Activated naive CD4-positive, alpha-beta T cell treated with anti-CD3 and anti-CD28 coated beads, Interleukin-2, amount 10 ng/mL, durations not matched to agents 7 days and 5 days (primary cell): ENCODE measurements at regions not wholly inside any gene's neighbourhood (a gene's known extent, or its start where the extent isn't known, plus 50 kb on each side); places are given as distances from the start of the nearest gene placed in this dataset.
A peak's percentile ranks its signal among the peaks of the same experiment; 100 is the strongest.
"Not testable (repeated sequence)": the region's sequence is repeated elsewhere in the genome, so short reads cannot be mapped to it uniquely, and the experiment has no call there.

ENCODE experiments used
- CTCF ChIA-PET: fragments of 350-600 bp; sonication (Branson Sonifier 250); formaldehyde crosslinking; loops from one replicate; lab custom pipeline; 2021; ENCODE audit warnings: antibody characterized with exemption; lab: Charles Lee
- DNase-seq: peaks from one replicate; pipeline ENCODE4 v3.0.0-alpha.2; 2020
- H3K27ac Mint-ChIP-seq: one replicate; pipeline ENCODE4 v1.8.0; 2021; ENCODE audit warnings: mild to moderate bottlenecking, moderate library complexity, mixed read lengths
- H3K27me3 Mint-ChIP-seq: one replicate; pipeline ENCODE4 v1.8.0; 2021; ENCODE audit warnings: mild to moderate bottlenecking, mixed read lengths
- H3K36me3 Mint-ChIP-seq: one replicate; pipeline ENCODE4 v1.8.0; 2021; ENCODE audit warnings: mixed read lengths
- H3K4me1 Mint-ChIP-seq: one replicate; pipeline ENCODE4 v1.8.0; 2021; ENCODE audit warnings: mixed read lengths
- H3K4me3 Mint-ChIP-seq: one replicate; pipeline ENCODE4 v1.8.0; 2021; ENCODE audit warnings: mild to moderate bottlenecking, moderate library complexity, mixed read lengths
- H3K9me3 Mint-ChIP-seq: one replicate; pipeline ENCODE4 v1.8.0; 2021; ENCODE audit warnings: mixed read lengths

DNA sequence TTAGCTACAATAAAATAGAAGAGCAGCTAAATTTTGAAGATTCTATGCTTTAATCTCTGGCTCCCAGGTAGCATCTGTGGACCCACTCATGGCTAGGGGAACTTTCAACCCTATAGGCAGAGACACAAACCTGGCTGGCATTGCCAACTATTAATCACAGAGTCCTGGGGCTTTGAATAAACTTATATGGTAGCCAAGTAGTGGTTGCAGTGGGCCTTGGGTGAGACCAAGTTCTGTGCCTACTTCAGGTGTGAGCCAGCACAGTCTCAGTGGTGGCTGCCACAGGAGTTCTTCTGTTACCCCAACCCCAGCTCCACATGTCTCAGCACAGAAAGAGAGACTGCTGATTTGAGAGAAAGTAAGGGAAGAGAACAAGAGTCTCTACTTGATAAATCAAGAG lies 1626.5 kb downstream of the SPATA31A7 start:
- H3K27ac Mint-ChIP-seq, H3K9me3 Mint-ChIP-seq, CTCF ChIA-PET, H3K36me3 Mint-ChIP-seq, DNase-seq, H3K4me1 Mint-ChIP-seq, H3K4me3 Mint-ChIP-seq: not testable (repeated sequence)
- H3K27me3 Mint-ChIP-seq, result peaks cover 27% of the 10 kb centered on the region

DNA sequence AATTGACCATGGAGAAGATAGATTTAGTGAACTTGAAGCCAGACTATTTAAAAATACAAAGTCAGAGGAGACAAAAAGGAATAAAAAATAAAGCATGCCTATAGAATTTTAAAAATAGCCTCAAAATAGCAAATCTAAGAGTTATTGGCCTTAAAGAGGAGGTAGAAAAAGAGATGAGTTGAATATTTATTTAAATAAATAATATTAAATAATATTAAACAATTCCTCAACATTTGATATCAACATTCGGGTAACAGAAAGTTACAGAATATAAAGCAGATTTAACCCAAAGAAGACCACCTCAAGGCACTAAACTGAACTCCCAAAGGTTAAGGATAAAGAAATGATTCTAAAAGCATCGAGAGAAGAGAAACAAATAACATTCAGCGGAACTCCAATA lies 1627.4 kb downstream of the SPATA31A7 start:
- H3K4me1 Mint-ChIP-seq, H3K9me3 Mint-ChIP-seq, H3K36me3 Mint-ChIP-seq, H3K27ac Mint-ChIP-seq, DNase-seq, CTCF ChIA-PET, H3K4me3 Mint-ChIP-seq: not testable (repeated sequence)
- H3K27me3 Mint-ChIP-seq, result peaks cover 27% of the 10 kb centered on the region

DNA sequence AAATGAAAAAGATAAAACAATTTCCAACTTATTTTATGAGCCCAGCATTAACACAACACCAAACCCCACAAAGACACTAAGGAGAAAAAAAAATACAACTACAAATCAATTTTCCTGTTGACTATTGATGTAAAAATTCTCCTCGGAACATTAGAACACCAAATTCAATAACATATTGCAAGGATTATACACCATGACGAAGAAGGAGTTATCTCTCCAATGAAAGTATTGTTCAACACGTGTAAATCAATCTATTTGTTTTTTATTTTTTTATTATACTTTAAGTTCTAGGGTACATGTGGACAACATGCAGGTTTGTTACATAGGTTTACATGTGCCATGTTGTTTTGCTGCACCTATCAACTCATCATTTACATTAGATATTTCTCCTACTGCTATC lies 1632.3 kb downstream of the SPATA31A7 start:
- H3K27ac Mint-ChIP-seq, H3K4me1 Mint-ChIP-seq, H3K4me3 Mint-ChIP-seq, DNase-seq, H3K9me3 Mint-ChIP-seq, CTCF ChIA-PET, H3K36me3 Mint-ChIP-seq: not testable (repeated sequence)
- peaks cover 10% of the 10 kb centered on the region for H3K27me3 Mint-ChIP-seq

DNA sequence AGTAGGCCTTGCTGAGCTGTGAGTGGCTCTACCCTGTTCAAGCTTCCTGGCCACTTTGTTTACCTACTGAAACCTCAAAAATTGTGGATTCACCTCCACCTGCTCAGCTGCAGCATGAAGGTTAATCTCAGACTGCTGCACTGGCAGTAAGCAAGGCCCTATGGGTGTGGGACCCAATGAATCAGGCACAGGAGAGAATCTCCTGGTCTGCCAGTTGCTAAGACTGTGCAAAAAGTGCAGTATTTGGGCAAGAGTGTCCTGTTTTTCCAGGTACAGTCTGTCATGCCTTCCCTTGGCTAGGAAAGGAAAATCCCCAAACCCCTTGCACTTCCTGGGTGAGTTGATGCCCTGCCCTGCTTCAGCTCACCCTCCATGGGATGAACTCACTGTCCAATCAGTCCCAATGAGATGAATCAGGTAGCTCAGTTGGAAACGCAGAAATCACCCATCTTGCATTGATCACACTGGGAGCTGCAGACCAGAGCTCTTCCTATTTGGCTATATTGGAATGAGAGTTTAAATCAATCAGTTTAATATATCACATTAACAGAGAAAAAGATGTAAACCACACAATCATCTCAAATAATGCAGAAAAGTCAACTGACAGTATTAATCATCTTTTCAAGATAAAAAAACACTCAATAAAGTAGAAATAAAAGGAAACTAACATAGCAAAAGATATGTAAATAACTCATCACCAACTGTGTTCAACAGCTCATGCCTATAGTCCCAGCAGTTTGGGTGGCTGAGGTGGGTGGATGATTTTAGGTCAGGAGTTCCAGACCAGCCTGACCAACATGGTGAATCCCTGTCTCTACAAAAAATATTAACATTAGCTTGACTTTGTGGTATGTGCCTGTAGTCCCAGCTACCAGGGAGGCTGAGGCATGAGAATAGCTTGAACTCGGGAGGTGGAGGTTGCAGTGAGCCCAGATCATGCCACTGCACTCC lies 1638.4 kb downstream of the SPATA31A7 start:
- H3K27me3 Mint-ChIP-seq, result peaks cover 17% of the 10 kb centered on the region
- H3K4me3 Mint-ChIP-seq, H3K36me3 Mint-ChIP-seq, DNase-seq, H3K4me1 Mint-ChIP-seq, CTCF ChIA-PET, H3K27ac Mint-ChIP-seq, H3K9me3 Mint-ChIP-seq: not testable (repeated sequence)

DNA sequence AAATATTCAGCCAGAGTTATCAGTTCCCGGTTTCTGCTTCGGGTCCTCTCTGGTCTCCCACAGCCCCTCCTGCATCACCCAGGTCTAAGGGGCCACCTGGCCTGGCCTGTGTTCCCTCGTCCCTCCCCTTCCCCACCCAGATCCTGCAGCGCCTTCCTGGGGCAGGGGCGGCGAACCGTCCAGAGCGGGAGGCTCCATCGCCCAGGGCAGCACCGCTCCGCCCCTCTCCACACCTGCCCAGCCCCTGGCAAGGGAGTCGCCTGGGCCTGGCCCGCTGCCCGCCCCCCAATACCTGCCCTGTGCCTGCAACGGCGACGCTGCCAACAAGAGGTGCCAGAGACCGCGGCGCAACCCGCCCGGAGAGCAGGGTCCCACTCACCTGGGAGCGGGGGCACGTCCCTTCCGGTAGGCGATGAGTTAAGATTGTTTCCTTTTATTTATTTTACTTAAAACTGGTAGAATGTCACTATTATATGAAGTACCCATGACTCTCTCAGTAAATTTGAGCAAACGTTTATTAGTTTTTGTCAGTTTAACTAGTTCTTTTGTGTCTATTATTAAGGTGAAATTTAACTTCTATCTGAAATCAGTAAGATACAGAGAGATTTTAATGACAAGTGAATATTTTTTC lies 1641.1 kb downstream of the SPATA31A7 start:
- CTCF ChIA-PET, H3K36me3 Mint-ChIP-seq, H3K4me1 Mint-ChIP-seq: not testable (repeated sequence)

DNA sequence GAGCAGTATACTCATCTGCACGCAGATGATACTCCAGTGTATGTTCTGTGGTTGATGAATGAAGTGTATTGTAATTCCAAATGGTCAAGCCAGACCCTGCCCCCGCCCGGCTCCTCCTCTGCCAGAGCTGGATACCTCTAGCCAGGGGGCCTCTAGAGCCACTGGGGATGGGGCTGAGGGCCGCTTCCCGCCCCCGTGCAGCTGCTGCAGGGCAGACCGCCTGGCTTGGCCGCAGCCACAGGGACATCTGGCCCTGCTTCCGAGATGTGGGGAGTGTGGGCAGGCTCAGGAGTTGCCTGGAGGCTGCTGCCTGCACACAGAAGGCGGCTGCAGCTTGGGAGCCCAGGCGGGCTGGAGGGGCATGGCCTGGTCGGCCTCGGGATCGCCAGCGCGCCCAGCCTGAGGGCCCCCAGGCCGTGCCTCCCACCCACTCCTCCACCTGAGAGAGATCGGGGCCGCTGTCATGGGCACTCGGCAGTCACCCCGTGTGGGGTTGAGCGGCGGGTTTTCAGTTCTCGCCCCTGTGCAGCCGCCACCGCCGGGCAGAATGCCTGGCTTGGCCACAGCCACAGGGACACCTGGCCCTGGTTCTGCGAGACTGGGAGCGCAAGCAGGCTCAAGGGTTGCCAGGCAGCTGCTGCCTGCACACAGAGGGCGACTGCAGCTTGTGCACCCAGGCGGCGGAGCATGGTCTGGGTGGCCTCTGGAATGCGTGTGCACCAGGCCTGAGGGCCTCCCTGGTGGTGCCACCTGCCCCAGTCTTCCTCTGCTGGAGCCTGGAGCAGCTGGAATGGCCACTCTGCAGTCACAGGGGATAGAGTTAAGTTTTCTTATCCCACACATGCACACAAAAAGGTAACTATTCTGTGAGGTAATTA lies 1643.7 kb downstream of the SPATA31A7 start:
- DNase-seq, H3K4me1 Mint-ChIP-seq, H3K27ac Mint-ChIP-seq, H3K36me3 Mint-ChIP-seq, H3K4me3 Mint-ChIP-seq, H3K9me3 Mint-ChIP-seq, CTCF ChIA-PET: not testable (repeated sequence)
- peaks cover 15% of the 10 kb centered on the region for H3K27me3 Mint-ChIP-seq

More for the DNA sequence above, 1641.1 kb downstream of the SPATA31A7 start:
- H3K4me3 Mint-ChIP-seq, DNase-seq, H3K27ac Mint-ChIP-seq, H3K9me3 Mint-ChIP-seq: not testable (repeated sequence)
- H3K27me3 Mint-ChIP-seq, result peaks cover 11% of the 10 kb centered on the region

DNA sequence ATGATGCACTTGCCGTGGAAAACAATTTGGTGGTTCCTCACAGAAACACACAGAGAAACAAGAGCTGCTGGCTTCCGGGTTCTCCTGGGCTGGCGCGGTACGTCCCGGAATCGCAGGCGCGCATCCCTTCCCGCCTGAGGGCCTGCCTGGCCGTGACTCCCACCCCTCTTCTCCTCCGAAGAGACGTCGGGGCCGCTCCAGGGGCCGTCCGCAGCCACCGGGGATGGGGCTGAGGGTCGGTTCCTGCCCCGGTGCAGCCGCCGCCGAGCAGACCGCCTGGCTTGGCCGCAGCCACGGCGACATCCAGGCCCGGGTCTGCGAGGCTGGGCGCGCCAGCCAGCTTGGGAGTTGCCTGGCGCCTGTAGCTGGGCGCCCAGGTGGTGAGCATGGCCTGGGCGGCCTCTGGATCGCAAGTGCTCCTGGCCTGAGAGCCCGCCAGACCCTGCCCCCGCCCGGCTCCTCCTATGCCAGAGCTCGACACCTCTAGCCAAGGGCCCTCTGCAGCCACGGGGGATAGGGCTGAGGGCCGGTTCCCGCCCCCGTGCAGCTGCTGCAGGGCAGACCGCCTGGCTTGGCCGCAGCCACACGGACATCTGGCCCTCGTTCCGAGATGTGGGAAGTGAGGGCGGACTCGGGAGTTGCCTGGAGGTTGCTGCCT lies 1647.5 kb downstream of the SPATA31A7 start:
- H3K27ac Mint-ChIP-seq, H3K9me3 Mint-ChIP-seq, CTCF ChIA-PET, H3K36me3 Mint-ChIP-seq, H3K4me1 Mint-ChIP-seq, H3K4me3 Mint-ChIP-seq: not testable (repeated sequence)
- peaks cover 20% of the 10 kb centered on the region for H3K27me3 Mint-ChIP-seq
- peak; percentile 46 for DNase-seq

DNA sequence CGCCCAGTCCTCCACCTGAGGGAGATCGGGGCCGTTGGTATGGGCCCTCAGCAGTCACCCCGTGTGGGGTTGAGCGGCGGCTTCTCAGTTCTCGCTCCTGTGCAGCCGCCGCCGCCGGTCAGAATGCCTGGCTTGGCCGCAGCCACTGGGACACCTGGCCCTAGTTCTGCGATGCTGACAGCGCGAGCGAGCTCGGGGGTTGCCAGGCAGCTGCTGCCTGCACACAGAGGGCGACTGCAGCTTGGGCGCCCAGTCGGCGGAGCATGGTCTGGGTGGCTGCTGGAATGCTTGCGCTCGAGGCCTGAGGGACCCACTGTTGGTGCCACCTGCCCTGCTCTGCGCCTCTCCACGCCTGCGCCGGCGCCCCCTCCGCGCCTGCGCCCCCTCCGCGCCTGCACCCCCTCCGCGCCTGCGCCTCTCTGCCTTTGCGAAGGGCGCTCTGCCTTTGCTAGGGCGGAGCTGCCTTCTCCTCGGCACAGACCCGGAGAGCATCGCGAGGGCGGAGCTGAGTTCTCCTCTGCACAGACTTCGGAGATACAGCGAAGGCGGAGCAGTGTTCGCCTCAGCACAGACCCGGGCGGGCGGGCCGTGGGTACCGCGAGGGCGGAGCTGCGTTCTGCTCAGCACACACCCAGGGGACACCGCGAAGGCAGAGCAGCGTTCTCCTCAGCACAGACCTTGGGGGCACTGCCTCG lies 1648.3 kb downstream of the SPATA31A7 start:
- Mint-ChIP-seq H3K27me3 (peaks cover 23% of the 10 kb centered on the region), H3K4me3 (peak overlapping the region; percentile 79), H3K27ac (peak overlapping the region; percentile 81)
- H3K36me3 Mint-ChIP-seq, H3K4me1 Mint-ChIP-seq, CTCF ChIA-PET, H3K9me3 Mint-ChIP-seq: not testable (repeated sequence)
- peak; percentile 97 for DNase-seq

DNA sequence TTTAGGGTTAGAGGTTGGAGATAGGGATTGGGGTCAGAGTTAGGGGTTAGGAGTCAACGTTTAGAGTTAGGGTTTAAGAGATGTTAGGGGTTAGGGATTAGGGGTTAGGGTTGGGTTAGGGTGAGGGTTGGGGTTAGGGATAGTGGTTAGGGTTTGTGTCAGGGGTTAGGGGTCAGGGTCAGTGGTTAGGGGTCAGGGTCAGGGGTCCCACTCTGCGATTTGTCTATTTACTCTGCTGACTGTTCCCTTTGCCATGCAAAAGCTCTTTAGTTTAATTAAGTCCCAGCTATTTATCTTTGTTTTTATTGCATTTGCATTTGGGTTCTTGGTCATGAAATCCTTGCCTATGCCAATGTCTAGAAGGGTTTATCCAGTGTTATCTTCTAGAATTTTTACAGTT lies 1649.3 kb downstream of the SPATA31A7 start:
- H3K4me3 Mint-ChIP-seq, H3K9me3 Mint-ChIP-seq, H3K27ac Mint-ChIP-seq, H3K4me1 Mint-ChIP-seq, DNase-seq, H3K36me3 Mint-ChIP-seq, CTCF ChIA-PET: not testable (repeated sequence)
- H3K27me3 Mint-ChIP-seq, result peaks cover 25% of the 10 kb centered on the region

DNA sequence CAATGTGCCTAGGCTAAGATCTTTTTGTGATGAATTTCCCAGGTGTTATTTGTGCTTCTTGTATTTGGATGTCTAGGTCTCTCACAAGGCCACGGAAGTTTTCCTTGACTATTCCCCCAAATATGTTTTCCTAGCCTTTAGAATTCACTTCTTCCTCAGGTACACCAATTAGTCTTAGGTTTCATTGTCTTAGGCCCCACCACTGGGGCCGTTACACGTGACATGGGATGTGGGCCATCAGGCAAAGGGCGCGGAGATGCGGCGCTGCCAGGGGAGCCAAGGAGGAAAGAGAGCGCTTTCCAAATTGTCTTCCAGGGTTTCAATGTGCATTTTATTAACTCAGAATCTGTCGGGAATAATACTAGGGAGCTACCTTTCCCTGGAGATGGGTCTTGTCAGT lies 1653.3 kb downstream of the SPATA31A7 start:
- DNase-seq, H3K4me1 Mint-ChIP-seq, H3K9me3 Mint-ChIP-seq, H3K36me3 Mint-ChIP-seq, H3K4me3 Mint-ChIP-seq, CTCF ChIA-PET, H3K27ac Mint-ChIP-seq: not testable (repeated sequence)
- H3K27me3 Mint-ChIP-seq, result peaks cover 23% of the 10 kb centered on the region

DNA sequence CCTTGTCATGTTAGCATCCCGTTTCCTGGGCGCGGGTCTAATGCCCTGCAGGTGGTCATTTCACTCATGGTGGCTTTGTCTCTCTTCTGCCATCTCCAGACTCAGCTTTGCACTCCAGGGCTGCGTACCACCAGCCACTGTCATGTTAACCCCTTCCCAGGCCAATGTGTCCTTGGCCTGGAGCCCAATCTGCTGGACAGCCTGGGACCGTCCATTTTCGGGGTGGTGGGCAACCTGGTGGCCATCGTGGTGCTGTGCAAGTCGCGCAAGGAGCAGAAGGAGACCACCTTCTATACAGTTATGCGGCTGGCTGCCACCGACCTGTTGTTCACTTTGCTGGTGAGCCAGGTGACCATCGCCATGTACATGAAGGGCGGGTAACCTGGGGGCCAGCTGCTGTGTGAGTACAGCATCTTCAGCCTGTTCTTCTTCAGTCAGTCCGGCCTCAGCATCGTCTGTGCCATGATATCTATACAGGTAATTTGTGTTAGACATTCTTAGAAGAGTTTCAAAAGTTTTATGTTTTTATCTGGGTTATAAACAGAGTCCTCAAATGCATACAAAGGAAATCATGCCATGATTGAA lies 1654.0 kb downstream of the SPATA31A7 start:
- H3K4me1 Mint-ChIP-seq, DNase-seq, H3K27ac Mint-ChIP-seq, H3K36me3 Mint-ChIP-seq, CTCF ChIA-PET, H3K4me3 Mint-ChIP-seq, H3K9me3 Mint-ChIP-seq: not testable (repeated sequence)
- H3K27me3 Mint-ChIP-seq, result peaks cover 17% of the 10 kb centered on the region

DNA sequence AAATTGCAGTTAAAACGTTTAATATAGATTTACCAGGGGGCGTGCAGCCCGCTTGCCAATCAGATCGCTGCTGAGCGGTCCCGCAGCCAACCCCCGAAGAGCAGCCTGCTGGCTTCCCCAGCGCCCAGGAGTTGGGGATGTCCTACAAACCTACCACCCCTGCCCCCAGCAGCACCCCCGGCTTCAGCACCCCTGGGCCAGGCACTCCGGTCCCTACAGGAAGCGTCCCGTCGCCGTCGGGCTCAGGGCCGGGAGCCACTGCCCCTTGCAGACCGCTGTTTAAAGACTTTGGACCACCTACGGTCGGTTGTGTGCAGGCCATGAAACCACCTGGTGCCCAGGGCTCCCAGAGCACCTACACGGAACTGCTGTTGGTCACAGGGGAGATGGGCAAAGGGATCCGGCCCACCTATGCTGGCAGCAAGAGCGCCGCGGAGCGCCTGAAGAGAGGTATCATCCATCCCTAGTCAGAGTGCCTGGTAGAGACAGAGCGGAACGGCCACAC lies 1654.9 kb downstream of the SPATA31A7 start:
- DNase-seq, H3K27ac Mint-ChIP-seq, H3K9me3 Mint-ChIP-seq, CTCF ChIA-PET, H3K36me3 Mint-ChIP-seq, H3K4me1 Mint-ChIP-seq, H3K4me3 Mint-ChIP-seq: not testable (repeated sequence)
- peaks cover 17% of the 10 kb centered on the region for H3K27me3 Mint-ChIP-seq

DNA sequence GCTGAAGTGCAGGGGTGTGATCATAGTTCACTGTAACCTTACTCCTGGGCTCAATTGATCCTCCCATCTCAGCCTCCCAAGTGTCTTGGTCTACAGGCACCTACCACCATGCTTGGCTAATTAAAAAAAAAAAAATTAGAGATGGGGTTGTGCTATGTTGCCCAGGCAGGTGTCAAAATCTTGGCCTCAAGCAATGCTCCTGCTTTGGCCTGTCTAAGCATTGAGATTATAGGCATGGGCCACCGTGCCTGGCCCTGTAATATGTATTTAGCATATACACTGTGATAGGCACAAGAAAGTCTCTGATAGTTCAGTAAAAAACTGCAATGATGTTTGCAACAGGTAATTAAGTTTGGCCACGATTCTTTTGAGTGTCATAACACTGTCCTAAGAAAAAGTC lies 1658.4 kb downstream of the SPATA31A7 start:
- CTCF ChIA-PET, H3K36me3 Mint-ChIP-seq, H3K9me3 Mint-ChIP-seq, DNase-seq, H3K4me1 Mint-ChIP-seq, H3K4me3 Mint-ChIP-seq, H3K27ac Mint-ChIP-seq: not testable (repeated sequence)
- H3K27me3 Mint-ChIP-seq, result peaks cover 14% of the 10 kb centered on the region
